HEK293 (cell line): ENCODE measurements at regions not wholly inside any gene's neighbourhood (a gene's known extent, or its start where the extent isn't known, plus 50 kb on each side); places are given as distances from the start of the nearest gene placed in this dataset.

Experiments used
- CTCF ChIA-PET: fragments of 350-600 bp; formaldehyde crosslinking; extraction: SDS; loops from one replicate; lab custom pipeline; 2021; ENCODE audit warnings: antibody characterized with exemption; lab: Yijun Ruan, JAX
- POLR2A ChIA-PET: fragments of 300-600 bp; formaldehyde crosslinking; extraction: SDS; loops from one replicate; lab custom pipeline; 2020; ENCODE audit warnings: antibody characterized with exemption, inconsistent platforms; lab: Yijun Ruan, JAX
- H3K27ac ChIP-seq: fragments of 200-500 bp; sonication (Bioruptor generic); 2 replicates; pipeline ENCODE4 v1.5.1; 2014; ENCODE audit warnings: low read depth, low read length, control low read depth, inconsistent platforms; ENCODE audit errors: extremely low read depth
- H3K36me3 ChIP-seq, 2 experiments: fragments of 200-500 bp in 1 of 2; sonication (Bioruptor generic) in 1 of 2; 1 replicate in 1 of 2; 2 replicates in 1 of 2; pipeline ENCODE4 v1.5.1; 2014 to 2017; ENCODE audit warnings: inconsistent platforms in 2 of 2, low read length in 2 of 2; ENCODE audit not compliant: control insufficient read depth in 2 of 2, insufficient read depth in 1 of 2
- H3K4me1 ChIP-seq: fragments of 200-500 bp; sonication (Bioruptor generic); 2 replicates; pipeline ENCODE4 v1.5.1; 2014; ENCODE audit warnings: mild to moderate bottlenecking, low read length, inconsistent platforms; ENCODE audit not compliant: control insufficient read depth, insufficient read depth
- H3K4me3 ChIP-seq: 2 replicates; pipeline ENCODE4 v1.5.1; 2011; ENCODE audit warnings: low read depth, mild to moderate bottlenecking, control low read depth, low read length, moderate library complexity
- H3K9me3 ChIP-seq: fragments of 200-500 bp; sonication (Bioruptor generic); 2 replicates; pipeline ENCODE4 v1.5.1; 2014; ENCODE audit warnings: low read depth, low read length, inconsistent platforms; ENCODE audit not compliant: control insufficient read depth, insufficient read depth
- GLI4 ChIP-seq: fragments of 450-650 bp; formaldehyde crosslinking; IDR thresholded peaks from 2 replicates; pipeline ENCODE4 v1.5.1; 2016; ENCODE audit warnings: missing biosample characterization, missing genetic modification characterization
- TCF7L2 ChIP-seq: IDR thresholded peaks from 2 replicates; pipeline ENCODE4 v1.6.1; 2011; ENCODE audit warnings: low read depth, mild to moderate bottlenecking, inconsistent platforms, low read length, moderate library complexity, borderline replicate concordance
- ZBTB8A ChIP-seq: fragments of 450-650 bp; formaldehyde crosslinking; IDR thresholded peaks from 2 replicates; pipeline ENCODE4 v1.5.1; 2016; ENCODE audit warnings: missing biosample characterization, missing genetic modification characterization
- ZNF155 ChIP-seq: fragments of 450-650 bp; formaldehyde crosslinking; IDR thresholded peaks from 2 replicates; pipeline ENCODE4 v1.5.1; 2016; ENCODE audit warnings: missing biosample characterization, missing genetic modification characterization
- ZNF214 ChIP-seq: fragments of 450-650 bp; formaldehyde crosslinking; IDR thresholded peaks from 2 replicates; pipeline ENCODE4 v1.5.1; 2017; ENCODE audit warnings: missing biosample characterization, mild to moderate bottlenecking, missing genetic modification characterization, borderline replicate concordance
- ZNF513 ChIP-seq: fragments of 450-650 bp; IDR thresholded peaks from 2 replicates; pipeline ENCODE4 v1.5.1; 2018; ENCODE audit warnings: missing biosample characterization, missing genetic modification characterization
- ZNF518A ChIP-seq: fragments of 450-650 bp; formaldehyde crosslinking; conservative IDR thresholded peaks from 2 replicates; pipeline ENCODE4 v1.5.1; 2016; ENCODE audit warnings: low read depth, missing biosample characterization, missing genetic modification characterization
- ZNF621 ChIP-seq: fragments of 450-650 bp; formaldehyde crosslinking; IDR thresholded peaks from 2 replicates; pipeline ENCODE4 v1.5.1; 2017; ENCODE audit warnings: missing biosample characterization, missing genetic modification characterization
- ZNF76 ChIP-seq: fragments of 450-650 bp; formaldehyde crosslinking; IDR thresholded peaks from 2 replicates; pipeline ENCODE4; 2016; ENCODE audit warnings: low read depth, missing biosample characterization, missing genetic modification characterization, borderline replicate concordance
- ZSCAN16 ChIP-seq: fragments of 450-650 bp; formaldehyde crosslinking; IDR thresholded peaks from 2 replicates; pipeline ENCODE4 v1.5.1; 2016; ENCODE audit warnings: missing biosample characterization, missing genetic modification characterization
- TF ChIP-seq, protein P1 (sequence below): fragments of 450-650 bp; formaldehyde crosslinking; IDR thresholded peaks from 2 replicates; pipeline ENCODE4 v1.5.1; 2016; ENCODE audit warnings: missing biosample characterization, missing genetic modification characterization
- TF ChIP-seq, protein P2 (sequence below): fragments of 450-650 bp; formaldehyde crosslinking; IDR thresholded peaks from 2 replicates; pipeline ENCODE4 v1.5.1; 2016; ENCODE audit warnings: missing biosample characterization, missing genetic modification characterization, low read depth

DNA sequence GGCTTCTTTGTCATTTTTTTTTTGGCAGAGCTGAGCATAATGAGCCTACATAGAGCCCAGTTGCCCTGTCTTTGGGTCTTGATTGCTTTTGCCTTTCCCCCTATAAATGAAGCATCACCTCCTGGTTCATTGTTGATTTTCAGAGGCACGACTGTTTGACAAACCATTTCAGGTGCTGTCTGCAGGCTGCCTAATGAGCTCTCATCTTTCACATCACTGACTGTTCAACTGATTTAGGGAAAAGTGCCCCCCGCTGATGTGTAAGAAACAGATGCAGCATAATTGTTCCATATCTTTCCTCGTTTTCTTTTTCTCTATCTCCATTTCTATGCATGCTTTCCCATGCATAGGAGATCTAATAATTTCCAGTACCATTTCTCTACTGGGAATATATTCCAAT, 338.6 kb downstream of the TMEM38B start:
- Histone ChIP-seq H3K27ac (no peak overlapping the region), H3K36me3 (no peaks in the 10 kb centered on the region), H3K4me3 (no peak overlapping the region), H3K4me1 (no peaks in the 10 kb centered on the region), H3K9me3 (no peaks in the 10 kb centered on the region)
- TF ChIP-seq ZNF155 (tag by site-specific recombination), result no peak
- TF ChIP-seq ZNF214 (tag by site-specific recombination), result no peak
- TF ChIP-seq ZSCAN16, result no peak
- TF ChIP-seq ZBTB8A, result no peak
- TF ChIP-seq, protein P1, sequence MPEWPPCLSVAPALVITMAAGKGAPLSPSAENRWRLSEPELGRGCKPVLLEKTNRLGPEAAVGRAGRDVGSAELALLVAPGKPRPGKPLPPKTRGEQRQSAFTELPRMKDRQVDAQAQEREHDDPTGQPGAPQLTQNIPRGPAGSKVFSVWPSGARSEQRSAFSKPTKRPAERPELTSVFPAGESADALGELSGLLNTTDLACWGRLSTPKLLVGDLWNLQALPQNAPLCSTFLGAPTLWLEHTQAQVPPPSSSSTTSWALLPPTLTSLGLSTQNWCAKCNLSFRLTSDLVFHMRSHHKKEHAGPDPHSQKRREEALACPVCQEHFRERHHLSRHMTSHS, result no peak
- no peak for TF ChIP-seq ZNF518A
- no peak for TF ChIP-seq GLI4 (tag by site-specific recombination)
- no peak for TF ChIP-seq ZNF76 (tag by site-specific recombination)
- POLR2A ChIA-PET, result no interaction called here
- CTCF ChIA-PET, result no interaction called here

DNA sequence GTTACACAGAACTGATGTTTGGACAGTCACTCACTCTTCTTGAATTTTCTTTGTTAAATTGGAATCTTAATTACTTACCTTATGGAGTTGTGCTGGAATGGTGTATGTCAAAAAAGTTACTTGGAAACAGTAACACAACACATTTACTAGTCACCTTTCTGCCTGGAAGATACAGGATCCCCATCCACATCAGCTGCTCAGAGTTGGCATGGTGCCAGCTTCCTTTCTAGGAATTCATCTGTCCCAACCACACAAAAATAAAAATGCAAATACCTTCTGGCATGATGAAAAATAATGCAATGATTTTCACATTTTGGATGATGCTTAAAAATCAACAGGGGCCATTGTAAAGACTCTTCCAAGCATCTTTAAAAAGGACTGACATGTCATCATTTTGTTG, 341.5 kb downstream of the TMEM38B start:
- Histone ChIP-seq H3K36me3 (no peaks in the 10 kb centered on the region), H3K4me3 (no peak overlapping the region), H3K27ac (no peak overlapping the region), H3K9me3 (no peaks in the 10 kb centered on the region), H3K4me1 (no peaks in the 10 kb centered on the region)
- CTCF ChIA-PET, result no interaction called here
- POLR2A ChIA-PET, result interaction anchor here (0.7 kb wide), 1 partner anchor 249 kb away, joined by 3 read pairs; no protein-coding TSS in a partner anchor
- TF ChIP-seq ZNF621 (tag by site-specific recombination) (no peak), ZNF513 (tag by site-specific recombination) (no peak), TCF7L2 (no peak)
- TF ChIP-seq, protein P2, sequence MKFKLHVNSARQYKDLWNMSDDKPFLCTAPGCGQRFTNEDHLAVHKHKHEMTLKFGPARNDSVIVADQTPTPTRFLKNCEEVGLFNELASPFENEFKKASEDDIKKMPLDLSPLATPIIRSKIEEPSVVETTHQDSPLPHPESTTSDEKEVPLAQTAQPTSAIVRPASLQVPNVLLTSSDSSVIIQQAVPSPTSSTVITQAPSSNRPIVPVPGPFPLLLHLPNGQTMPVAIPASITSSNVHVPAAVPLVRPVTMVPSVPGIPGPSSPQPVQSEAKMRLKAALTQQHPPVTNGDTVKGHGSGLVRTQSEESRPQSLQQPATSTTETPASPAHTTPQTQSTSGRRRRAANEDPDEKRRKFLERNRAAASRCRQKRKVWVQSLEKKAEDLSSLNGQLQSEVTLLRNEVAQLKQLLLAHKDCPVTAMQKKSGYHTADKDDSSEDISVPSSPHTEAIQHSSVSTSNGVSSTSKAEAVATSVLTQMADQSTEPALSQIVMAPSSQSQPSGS (tag by site-specific recombination), result no peak
